Erythroblast (primary cell): ENCODE measurements at regions not wholly inside any gene's neighbourhood (a gene's known extent, or its start where the extent isn't known, plus 50 kb on each side); places are given as distances from the start of the nearest gene placed in this dataset.
"Not testable (repeated sequence)": the region's sequence is repeated elsewhere in the genome, so short reads cannot be mapped to it uniquely, and the experiment has no call there.

Source experiments
- DNase-seq, 2 experiments: peaks; one replicate each; lab custom pipeline; 2025; lab: John Stamatoyannopoulos, UW
- GATA1 ChIP-seq: IDR thresholded peaks from 2 replicates; pipeline ENCODE4 v1.6.1; 2011; ENCODE audit warnings: low read depth, mild to moderate bottlenecking, control low read depth, low read length, moderate library complexity
- POLR2A ChIP-seq: IDR thresholded peaks from 2 replicates; pipeline ENCODE4 v1.6.1; 2011; ENCODE audit warnings: mild to moderate bottlenecking, low read length

DNA sequence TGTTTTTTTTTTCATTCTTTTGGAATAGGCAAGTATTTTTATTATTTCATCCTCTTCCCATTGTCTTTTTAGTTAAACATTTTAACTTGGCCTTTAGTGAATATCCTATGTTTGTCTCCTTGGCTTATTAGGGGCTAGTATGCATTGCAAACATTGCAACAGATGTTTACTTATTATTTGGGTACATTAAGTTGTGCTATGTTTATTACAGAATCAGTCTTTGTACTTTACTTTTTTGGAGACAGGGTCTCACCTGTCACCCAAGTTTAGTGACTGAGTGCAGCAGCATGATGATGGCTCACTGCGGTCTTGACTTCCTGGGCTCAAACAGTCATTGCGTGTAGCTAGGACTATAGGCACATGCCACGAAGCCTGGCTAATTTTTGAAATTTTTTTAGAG is 51.1 kb upstream of the NUDT6 start:
- no peak for TF ChIP-seq GATA1
- TF ChIP-seq POLR2A = no peak
- DNase-seq = no peak

DNA sequence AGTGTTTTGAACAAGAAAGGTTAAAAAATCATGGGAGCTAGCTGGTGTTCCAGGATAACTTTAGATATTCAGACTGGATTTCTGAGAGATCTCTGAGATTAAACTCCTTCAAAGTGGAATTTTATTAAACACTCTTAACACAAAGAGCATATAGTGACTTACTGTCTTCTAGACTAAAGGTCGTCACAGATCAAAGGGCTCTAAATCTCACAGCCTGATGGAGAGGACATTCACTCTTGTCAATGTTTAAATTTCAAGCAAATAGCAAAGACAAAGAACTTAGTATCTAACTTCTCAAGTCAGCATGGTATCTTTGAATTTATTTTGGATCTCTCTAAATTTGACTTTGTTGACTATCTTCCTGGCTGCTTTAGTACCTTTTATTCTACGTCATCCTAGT is 53.7 kb upstream of the NUDT6 start:
- no peak for TF ChIP-seq GATA1
- no peak for TF ChIP-seq POLR2A

DNA sequence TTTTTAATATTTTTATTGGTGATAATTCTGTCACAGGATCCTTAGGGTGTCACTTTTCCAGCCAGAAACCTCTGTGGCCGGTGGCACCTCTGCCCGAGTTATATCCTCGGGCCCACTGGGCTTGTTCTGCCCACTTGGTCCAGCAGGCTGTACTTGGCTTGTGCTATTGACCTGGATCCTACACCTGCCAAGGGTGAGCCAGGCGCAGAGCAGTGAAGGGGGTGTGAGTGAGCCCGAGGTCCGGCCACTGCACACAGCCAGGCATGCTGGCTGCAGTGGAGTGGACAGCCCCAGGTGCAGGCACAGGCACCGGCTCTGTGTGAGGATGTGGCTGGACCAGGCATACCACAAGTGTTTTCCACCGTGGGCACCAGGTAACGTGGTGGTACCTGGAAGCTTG is 54.7 kb upstream of the NUDT6 start:
- TF ChIP-seq POLR2A = no peak
- no peak for TF ChIP-seq GATA1
- no peak for DNase-seq

More for the DNA sequence above, 53.7 kb upstream of the NUDT6 start:
- no peak for DNase-seq

- TF ChIP-seq POLR2A = no peak
- no peak for TF ChIP-seq GATA1
- DNase-seq = peak; percentile 30 to 68
These were observed 55.7 kb upstream of the NUDT6 start for GRCh38 chr4:122978109-122978508.

- TF ChIP-seq POLR2A = no peak
- no peak for TF ChIP-seq GATA1
- DNase-seq = no peak
These were observed 56.4 kb upstream of the NUDT6 start for GRCh38 chr4:122978789-122979188.

DNA sequence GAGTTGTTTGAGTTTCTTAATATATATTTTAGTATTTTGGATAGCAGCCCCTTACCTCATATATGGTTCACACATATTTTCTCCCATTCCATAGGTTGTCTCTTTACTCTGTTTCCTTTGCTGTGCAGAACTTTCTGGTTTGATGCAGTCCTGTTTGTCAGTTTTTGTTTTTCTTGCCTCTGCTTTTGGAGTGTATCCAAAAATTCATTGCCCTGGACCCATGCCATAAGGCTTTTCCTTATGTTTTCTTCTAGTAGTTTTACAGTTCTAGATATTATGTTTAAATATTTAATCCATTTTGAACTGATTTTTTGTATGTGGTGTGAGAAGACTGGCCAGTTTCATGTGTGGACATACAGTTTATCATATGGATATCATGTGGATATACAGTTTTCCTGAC is 58.5 kb upstream of the NUDT6 start:
- no peak for DNase-seq
- TF ChIP-seq GATA1 = no peak

DNA sequence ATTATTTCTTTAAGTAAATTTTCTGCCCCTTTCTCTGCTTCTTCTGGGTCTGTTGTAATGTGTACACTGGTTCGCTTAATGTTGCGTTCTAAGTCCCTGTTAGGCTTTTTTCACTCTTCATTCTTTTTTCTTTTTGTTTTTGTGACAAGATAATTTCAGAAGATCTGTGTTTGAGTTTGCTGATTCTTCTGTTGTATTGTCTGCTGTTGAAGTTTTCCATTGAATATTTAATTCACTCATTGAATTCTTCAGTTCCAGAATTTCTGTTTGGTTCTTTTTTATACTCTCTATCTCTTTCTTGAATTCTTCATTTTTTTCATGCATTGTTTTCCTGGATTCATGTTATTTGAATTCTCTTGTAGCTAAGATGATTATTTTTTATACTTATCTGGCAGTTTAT is 66.3 kb upstream of the NUDT6 start:
- TF ChIP-seq GATA1 (no peak), POLR2A (no peak)

GRCh38 chr4:122990891-122991290 is 68.5 kb upstream of the NUDT6 start:
- no peak for TF ChIP-seq POLR2A
- no peak for TF ChIP-seq GATA1
- DNase-seq = no peak

More for the DNA sequence above, 66.3 kb upstream of the NUDT6 start:
- no peak for DNase-seq

DNA sequence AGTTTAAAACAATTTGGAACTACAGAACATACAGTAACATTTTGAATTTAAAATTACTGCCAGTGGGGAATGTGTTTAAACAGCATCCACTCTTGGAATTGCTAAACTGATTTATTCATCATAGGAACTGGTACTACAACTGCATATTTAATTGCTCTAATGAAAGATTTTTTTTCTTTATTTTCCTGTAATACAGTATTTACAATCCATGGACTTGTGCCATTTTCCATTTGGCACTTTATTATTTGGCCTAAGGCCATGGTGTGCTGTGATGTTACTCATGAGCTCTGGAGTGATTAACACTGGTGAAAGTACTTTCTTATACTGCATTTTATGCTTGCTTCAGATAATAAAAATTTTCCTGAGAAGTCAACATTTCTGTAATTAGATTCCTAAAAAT is 69.7 kb upstream of the NUDT6 start:
- no peak for DNase-seq

DNA sequence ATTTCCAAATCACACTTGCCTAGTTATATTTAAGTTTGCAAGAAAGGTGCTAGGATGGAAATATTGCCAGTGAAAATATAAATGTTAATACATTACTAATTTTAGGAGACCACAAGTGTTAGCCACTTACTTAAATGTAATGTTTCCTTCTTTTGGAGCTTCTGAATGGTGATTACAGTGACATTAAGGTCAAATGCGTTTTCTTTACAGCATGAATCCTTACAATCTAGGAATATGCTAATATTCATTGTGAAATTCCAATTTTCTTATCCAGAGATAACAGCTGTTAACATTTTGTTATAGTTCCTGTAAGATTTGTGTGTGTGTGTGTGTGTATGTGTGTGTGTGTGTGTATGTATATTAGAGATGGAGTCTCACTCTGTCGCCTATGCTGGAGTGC is 70.2 kb upstream of the NUDT6 start:
- TF ChIP-seq GATA1 (no peak), POLR2A (no peak)
- DNase-seq = no peak

More for the DNA sequence above, 69.7 kb upstream of the NUDT6 start:
- no peak for TF ChIP-seq POLR2A

DNA sequence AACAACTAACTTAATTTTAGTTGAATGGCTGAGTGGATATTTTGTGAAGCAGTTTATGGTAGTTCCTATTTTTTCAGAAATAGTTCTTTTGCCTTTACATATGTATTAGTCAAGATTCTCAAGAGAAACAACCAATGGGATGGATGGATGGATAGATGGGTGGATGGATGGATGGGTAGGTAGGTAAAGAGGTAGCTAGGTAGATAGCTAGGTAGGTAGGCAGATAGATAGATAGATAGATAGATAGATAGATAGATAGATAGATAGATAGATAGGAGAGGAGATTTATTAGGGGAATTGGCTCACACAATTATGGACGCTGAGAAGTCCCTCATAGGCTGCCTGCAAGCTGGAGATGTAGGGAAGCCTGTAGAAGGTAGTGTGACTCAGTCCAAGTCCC is 74.0 kb upstream of the NUDT6 start:
- no peak for DNase-seq
- TF ChIP-seq GATA1 = no peak
- no peak for TF ChIP-seq POLR2A

DNA sequence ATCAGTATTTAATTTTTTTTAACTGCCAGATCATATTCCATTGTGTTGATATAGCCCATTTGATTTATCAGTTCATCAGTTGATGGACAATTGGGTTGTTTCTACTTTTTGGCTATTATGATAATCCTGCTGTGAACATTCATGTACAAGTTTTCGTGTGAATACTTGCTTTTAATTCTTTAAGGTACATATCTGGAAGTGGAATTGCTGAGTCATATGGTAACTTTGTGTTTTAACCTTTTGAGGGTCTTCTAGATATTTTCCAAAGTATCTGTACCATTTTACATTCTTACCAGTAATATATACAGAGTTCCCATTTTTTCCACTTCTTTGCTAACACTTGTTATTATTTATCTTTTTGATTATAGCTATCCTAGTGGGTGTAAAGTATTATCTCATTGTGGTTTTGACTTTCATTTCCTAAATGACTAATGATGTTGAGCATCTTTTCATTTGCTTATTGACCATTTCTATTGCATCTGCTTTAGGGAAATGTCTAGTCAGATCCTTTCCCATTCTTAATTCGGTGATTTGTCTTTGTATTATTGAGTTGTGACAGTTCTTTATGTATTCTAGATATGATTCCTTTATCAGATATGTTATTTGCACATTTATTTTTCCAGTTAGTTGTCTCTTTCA is 75.2 kb upstream of the NUDT6 start:
- TF ChIP-seq POLR2A (no peak), GATA1 (no peak)
- DNase-seq = no peak

- DNase-seq = not testable (repeated sequence)
These were observed 81.7 kb upstream of the NUDT6 start for GRCh38 chr4:123004079-123004478.

DNA sequence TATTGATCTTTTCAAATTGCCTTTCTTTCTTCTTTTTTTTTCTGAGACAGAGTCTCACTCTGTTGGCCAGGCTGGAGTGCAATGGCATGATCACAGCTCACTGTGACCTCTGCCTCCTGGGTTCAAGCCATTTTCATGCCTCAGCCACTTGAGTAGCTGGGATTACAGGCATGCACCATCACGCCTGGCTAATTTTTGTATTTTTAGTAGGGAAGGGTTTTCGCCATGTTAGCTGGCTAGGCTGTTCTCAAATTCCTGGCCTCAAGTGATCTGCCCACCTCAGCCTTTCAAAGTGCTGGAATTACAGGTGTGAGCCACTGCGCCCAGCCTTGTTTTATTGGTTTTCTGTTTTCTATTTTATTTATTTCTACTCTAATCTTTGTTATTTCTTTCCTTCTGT is 82.7 kb upstream of the NUDT6 start:
- DNase-seq = not testable (repeated sequence)

DNA sequence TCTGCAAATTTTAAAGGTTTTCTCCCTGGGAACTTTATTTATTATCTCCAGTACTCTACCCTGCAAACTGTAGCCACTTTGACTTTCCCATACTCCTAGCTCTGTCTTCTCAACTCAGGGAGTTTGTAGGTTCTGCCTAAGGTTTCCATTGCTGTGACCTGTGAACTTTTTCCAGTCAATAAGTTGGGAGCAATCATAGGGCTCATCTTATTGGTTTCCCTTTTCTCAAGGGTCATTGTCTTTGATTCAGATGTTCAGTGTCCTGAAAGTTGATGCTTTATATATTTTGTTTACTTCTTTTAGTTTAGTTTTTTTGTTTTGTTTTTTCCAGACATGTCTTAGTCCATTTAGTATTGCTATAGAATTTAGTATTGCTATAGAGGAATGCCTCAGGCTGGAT is 85.3 kb upstream of the NUDT6 start:
- no peak for DNase-seq
- TF ChIP-seq POLR2A = no peak
- no peak for TF ChIP-seq GATA1

- DNase-seq = not testable (repeated sequence)
These were observed 90.0 kb upstream of the NUDT6 start for GRCh38 chr4:123012416-123012815.
